ENCODE measurements at regions not wholly inside any gene's neighbourhood (a gene's known extent, or its start where the extent isn't known, plus 50 kb on each side); places are given as distances from the start of the nearest gene placed in this dataset.

GRCh38 chr17:79464318-79465010, 146.4 kb downstream of the RBFOX3 start (continued):
- no peak for TF ChIP-seq ZNF775 (CRISPR knock-in tag; IDR thresholded peaks at IDR 0.05; ENCODE audit: borderline replicate concordance)
- TF ChIP-seq HMGXB4 (CRISPR knock-in tag; IDR thresholded peaks at IDR 0.05; ENCODE audit: borderline replicate concordance in 1 of 2, low read depth in 1 of 2) = no peak
- no peak for TF ChIP-seq ZNF224 (CRISPR knock-in tag; IDR thresholded peaks at IDR 0.05)
- no peak for TF ChIP-seq ZNF746 (CRISPR knock-in tag; IDR thresholded peaks at IDR 0.05)
- TF ChIP-seq ISL2 (CRISPR knock-in tag; IDR thresholded peaks at IDR 0.05) = no peak
- no peak for TF ChIP-seq ZBTB42 (CRISPR knock-in tag; IDR thresholded peaks at IDR 0.05)
- no peak for TF ChIP-seq MIER3 (CRISPR knock-in tag; IDR thresholded peaks at IDR 0.05; ENCODE audit: borderline replicate concordance)
- TF ChIP-seq NFAT5 (CRISPR knock-in tag; IDR thresholded peaks at IDR 0.05) = no peak
- no peak for TF ChIP-seq ATF4 (CRISPR knock-in tag; IDR thresholded peaks at IDR 0.05)

Data from HepG2 (cell line).